ENCODE measurements at regions not wholly inside any gene's neighbourhood (a gene's known extent, or its start where the extent isn't known, plus 50 kb on each side); places are given as distances from the start of the nearest gene placed in this dataset.
"Not testable (repeated sequence)": the region's sequence is repeated elsewhere in the genome, so short reads cannot be mapped to it uniquely, and the experiment has no call there.

DNA sequence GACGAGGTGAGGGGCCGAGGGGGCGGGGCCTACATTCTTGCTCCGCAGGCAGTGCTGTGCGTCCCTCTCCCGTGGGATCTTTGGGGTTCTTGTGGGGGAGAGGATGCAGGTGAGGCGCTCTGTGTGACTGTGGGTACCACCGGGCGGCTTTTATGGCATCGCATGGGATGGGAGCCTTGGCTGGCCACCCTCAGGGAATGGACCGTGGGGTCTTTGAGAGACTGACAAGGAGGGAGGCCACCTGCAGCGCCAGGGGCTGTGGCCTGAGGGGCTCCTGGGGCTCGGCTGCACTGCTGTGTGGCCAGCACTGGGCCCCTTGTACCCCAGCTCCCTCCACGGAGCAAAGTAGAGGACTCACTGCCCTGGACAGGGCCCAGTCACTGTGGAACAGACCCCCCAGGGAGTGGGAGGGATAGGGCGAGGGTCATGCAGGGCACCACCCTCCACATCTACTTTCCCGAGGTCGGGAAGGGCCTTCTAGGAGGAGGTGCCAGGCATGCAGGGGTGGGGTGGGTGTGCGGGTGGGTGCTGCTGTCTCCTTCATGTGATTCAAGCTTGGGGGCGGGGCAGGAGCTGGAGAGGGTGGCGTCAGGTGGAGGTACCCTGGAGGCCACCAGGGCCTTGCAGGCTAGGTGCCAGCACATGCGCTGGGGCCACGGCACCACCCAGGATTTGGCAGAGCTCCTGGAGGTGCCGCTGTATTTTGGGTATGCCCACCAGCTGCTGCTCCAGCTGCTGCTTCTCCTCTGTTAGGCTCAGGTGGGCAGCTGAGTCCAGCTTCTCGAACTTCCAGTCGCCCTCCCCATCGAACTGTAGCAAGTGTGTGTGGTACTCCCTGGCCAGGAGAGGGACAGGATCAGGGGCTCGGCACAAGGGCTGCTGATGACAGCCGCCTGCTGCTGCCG, 1072.4 kb downstream of the RPIA start:
- H3K9ac ChIP-seq, result no peak overlapping the region
- no peaks in the 10 kb centered on the region for H3K27me3 ChIP-seq (ENCODE audit: insufficient read depth, low read depth)
- H2AFZ ChIP-seq (ENCODE audit: low read depth), result no peak overlapping the region
- H3K4me3 ChIP-seq (IDR thresholded peaks at IDR 0.05; ENCODE audit: insufficient read depth, low read depth, low read length), result no peak overlapping the region
- H3K79me2 ChIP-seq (ENCODE audit: insufficient read depth, low read depth), result no peaks in the 10 kb centered on the region
- no peaks in the 10 kb centered on the region for H4K20me1 ChIP-seq (ENCODE audit: insufficient read depth)
- no peaks in the 10 kb centered on the region for H3K36me3 ChIP-seq (ENCODE audit: insufficient read depth)
- no peaks in the 10 kb centered on the region for H3K4me1 ChIP-seq (ENCODE audit: low read depth, poor library complexity, severe bottlenecking)
- TF ChIP-seq, protein P1, sequence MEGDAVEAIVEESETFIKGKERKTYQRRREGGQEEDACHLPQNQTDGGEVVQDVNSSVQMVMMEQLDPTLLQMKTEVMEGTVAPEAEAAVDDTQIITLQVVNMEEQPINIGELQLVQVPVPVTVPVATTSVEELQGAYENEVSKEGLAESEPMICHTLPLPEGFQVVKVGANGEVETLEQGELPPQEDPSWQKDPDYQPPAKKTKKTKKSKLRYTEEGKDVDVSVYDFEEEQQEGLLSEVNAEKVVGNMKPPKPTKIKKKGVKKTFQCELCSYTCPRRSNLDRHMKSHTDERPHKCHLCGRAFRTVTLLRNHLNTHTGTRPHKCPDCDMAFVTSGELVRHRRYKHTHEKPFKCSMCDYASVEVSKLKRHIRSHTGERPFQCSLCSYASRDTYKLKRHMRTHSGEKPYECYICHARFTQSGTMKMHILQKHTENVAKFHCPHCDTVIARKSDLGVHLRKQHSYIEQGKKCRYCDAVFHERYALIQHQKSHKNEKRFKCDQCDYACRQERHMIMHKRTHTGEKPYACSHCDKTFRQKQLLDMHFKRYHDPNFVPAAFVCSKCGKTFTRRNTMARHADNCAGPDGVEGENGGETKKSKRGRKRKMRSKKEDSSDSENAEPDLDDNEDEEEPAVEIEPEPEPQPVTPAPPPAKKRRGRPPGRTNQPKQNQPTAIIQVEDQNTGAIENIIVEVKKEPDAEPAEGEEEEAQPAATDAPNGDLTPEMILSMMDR (conservative IDR thresholded peaks at IDR 0.05; ENCODE audit: low read depth, low read length), result no peak
- no peak overlapping the region for H3K4me2 ChIP-seq
- no peak overlapping the region for H3K27ac ChIP-seq

DNA sequence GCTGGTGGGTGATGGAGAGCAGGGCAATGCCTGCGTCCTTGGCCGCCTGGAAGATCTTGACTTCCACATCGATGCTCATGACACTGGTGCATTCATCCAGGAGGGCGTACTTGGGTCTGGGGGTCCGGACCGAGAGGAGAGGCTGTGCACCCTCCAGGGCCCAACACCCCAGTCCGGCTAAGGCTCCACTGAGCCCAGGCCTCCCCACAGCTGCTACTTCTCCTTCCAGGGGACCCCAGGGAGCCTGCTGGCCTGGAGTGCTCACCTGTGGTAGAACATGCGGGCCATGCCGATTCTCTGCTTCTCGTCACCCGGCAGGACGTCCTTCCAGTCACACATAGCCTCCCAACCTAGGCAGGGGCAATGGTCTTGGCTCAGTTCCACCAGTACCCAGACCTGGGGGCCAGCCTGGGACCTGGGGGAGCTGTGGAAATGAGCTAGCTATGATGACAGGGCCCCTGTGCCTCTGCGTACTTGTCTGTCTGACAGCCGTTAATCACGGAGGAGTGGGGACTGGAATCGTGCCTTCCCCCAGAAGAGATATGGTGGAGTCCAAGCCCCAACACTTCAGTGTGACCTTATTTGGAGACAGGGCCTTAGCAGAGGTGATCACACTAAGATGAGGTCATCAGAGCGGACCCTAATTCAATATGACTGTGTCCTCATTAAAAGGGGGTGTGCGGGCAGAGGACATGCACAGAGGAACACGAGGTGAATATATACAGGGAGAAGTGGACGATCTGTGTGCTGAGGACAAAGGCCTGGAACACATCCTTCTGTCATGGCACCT, 1073.3 kb downstream of the RPIA start:
- H4K20me1 ChIP-seq (ENCODE audit: insufficient read depth); H3K9ac ChIP-seq; H2AFZ ChIP-seq (ENCODE audit: low read depth); H3K27me3 ChIP-seq (ENCODE audit: insufficient read depth, low read depth); H3K4me2 ChIP-seq; H3K4me1 ChIP-seq (ENCODE audit: low read depth, poor library complexity, severe bottlenecking); H3K79me2 ChIP-seq (ENCODE audit: insufficient read depth, low read depth); H3K36me3 ChIP-seq (ENCODE audit: insufficient read depth); H3K4me3 ChIP-seq (IDR thresholded peaks at IDR 0.05; ENCODE audit: insufficient read depth, low read depth, low read length); H3K27ac ChIP-seq: not testable (repeated sequence)

DNA sequence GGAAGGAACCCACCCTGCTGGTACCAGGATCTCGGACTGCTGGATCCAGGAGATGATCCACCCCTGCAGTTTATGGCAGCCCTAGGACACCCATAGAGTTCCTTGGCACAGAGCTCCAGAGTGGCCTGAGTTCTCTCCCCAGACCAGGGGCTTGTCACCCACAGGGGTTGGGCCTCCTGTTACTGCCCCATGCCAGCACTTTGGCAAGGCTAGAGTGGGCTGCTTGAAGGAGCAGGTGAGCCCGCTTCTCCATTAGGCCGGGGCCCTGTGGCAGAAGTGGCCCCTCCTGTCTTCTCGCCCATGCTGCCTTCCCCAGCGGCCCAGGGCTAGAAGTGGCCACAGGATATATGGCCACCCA, 1073.9 kb downstream of the RPIA start:
- not testable (repeated sequence) for H3K4me1 ChIP-seq (ENCODE audit: low read depth, poor library complexity, severe bottlenecking); H3K79me2 ChIP-seq (ENCODE audit: insufficient read depth, low read depth); H3K36me3 ChIP-seq (ENCODE audit: insufficient read depth); H2AFZ ChIP-seq (ENCODE audit: low read depth); H3K27me3 ChIP-seq (ENCODE audit: insufficient read depth, low read depth); H3K9ac ChIP-seq; H3K4me2 ChIP-seq; H4K20me1 ChIP-seq (ENCODE audit: insufficient read depth); H3K27ac ChIP-seq; H3K4me3 ChIP-seq (IDR thresholded peaks at IDR 0.05; ENCODE audit: insufficient read depth, low read depth, low read length)

DNA sequence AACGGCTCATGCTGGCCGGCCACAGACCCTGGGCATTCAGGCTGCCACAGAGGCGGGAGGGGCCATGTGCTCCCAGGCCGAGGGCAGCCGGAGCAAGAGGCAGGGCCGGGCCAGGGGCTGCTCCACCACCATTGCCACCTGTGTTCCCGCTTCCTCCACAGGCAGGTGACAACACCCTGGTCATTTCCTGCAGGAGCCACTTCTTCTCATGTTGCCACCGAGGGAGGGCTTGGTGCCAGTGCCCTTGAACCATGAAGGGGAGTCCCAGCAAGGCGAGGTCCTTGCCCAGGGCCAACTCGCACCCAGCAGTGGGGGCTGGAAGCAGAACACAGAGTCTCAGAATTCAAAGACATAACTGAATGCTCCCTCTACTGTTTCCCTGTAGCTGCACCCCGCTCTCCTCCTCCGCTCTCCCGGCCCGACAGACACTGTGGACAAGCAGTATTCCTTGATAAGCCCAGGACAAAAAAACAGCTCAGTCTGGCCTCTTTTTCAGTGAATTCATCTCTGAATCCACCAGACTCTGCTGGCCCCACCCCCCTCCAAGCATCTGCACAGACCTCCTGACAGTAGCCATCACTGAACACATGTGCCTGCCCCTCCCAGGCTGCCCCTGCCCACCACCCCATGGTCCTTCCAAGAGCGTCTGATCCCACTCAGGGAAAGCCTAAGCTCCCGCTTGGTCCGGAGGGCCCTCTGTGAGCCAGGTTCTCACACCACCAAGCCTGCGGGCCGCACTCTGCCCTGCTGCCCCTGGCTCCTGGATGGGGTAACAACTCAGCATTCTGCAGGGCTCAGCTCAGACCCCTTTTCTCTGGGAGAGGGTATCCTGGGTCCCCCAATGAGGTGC, 1074.9 kb downstream of the RPIA start:
- not testable (repeated sequence) for H3K4me2 ChIP-seq; H3K27ac ChIP-seq; H2AFZ ChIP-seq (ENCODE audit: low read depth); H3K79me2 ChIP-seq (ENCODE audit: insufficient read depth, low read depth); H3K36me3 ChIP-seq (ENCODE audit: insufficient read depth); H3K4me3 ChIP-seq (IDR thresholded peaks at IDR 0.05; ENCODE audit: insufficient read depth, low read depth, low read length); H3K27me3 ChIP-seq (ENCODE audit: insufficient read depth, low read depth); H3K9ac ChIP-seq; H3K4me1 ChIP-seq (ENCODE audit: low read depth, poor library complexity, severe bottlenecking); H4K20me1 ChIP-seq (ENCODE audit: insufficient read depth)

DNA sequence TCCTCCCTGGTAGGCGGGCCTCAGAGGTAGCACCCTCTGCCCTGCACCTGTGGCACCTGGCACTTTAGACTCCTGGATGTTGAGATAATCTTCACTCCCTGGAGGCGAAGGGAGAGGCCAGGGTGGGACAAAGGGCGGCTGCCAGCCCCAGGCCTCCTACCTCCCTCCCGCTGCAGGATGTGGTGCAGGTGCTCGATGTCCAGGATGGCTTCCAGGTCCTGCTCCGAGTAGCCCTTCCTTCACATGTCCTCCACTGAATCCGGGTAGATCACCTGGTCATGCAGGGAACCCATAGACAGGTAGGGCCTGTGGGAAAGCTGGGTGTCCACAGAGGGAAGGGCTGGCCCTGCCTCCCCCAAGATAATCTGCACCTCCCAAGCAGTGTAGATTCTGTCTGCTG, 1075.6 kb downstream of the RPIA start:
- not testable (repeated sequence) for H3K4me3 ChIP-seq (IDR thresholded peaks at IDR 0.05; ENCODE audit: insufficient read depth, low read depth, low read length); H2AFZ ChIP-seq (ENCODE audit: low read depth); H3K4me2 ChIP-seq; H3K27ac ChIP-seq; H3K79me2 ChIP-seq (ENCODE audit: insufficient read depth, low read depth); H3K36me3 ChIP-seq (ENCODE audit: insufficient read depth); H4K20me1 ChIP-seq (ENCODE audit: insufficient read depth); H3K9ac ChIP-seq; H3K4me1 ChIP-seq (ENCODE audit: low read depth, poor library complexity, severe bottlenecking); H3K27me3 ChIP-seq (ENCODE audit: insufficient read depth, low read depth)
